Effector memory CD4-positive, alpha-beta T cell (primary cell): ENCODE measurements at regions not wholly inside any gene's neighbourhood (a gene's known extent, or its start where the extent isn't known, plus 50 kb on each side); places are given as distances from the start of the nearest gene placed in this dataset.
"Not testable (repeated sequence)": the region's sequence is repeated elsewhere in the genome, so short reads cannot be mapped to it uniquely, and the experiment has no call there.

Source experiments
- DNase-seq, 3 donors: peaks; one replicate each; pipeline ENCODE4 v3.0.0-alpha.2; 2020
- H3K27ac ChIP-seq: 2 replicates; pipeline ENCODE4 v1.7.0; 2013; ENCODE audit warnings: mild to moderate bottlenecking, low read length, moderate library complexity; ENCODE audit not compliant: insufficient read depth, poor library complexity, severe bottlenecking
- H3K27me3 ChIP-seq: replicated peaks from 2 replicates; pipeline ENCODE4 v1.7.0; 2013; ENCODE audit warnings: mild to moderate bottlenecking, low read length; ENCODE audit not compliant: insufficient read depth, control insufficient read depth, poor library complexity, severe bottlenecking
- H3K36me3 ChIP-seq: 2 replicates; pipeline ENCODE4 v1.7.0; 2013; ENCODE audit warnings: mild to moderate bottlenecking, low read length, moderate library complexity; ENCODE audit not compliant: control insufficient read depth, insufficient read depth
- H3K4me1 ChIP-seq: 2 replicates; pipeline ENCODE4 v1.7.0; 2013; ENCODE audit warnings: low read length, mild to moderate bottlenecking; ENCODE audit not compliant: control insufficient read depth, insufficient read depth, poor library complexity, severe bottlenecking
- H3K4me3 ChIP-seq: 2 replicates; pipeline ENCODE4 v1.7.0; 2013; ENCODE audit warnings: low read length, low read depth, mild to moderate bottlenecking; ENCODE audit not compliant: insufficient read depth, poor library complexity, severe bottlenecking
- H3K9me3 ChIP-seq: 2 replicates; pipeline ENCODE4 v1.7.0; 2013; ENCODE audit warnings: mild to moderate bottlenecking, low read length, moderate library complexity; ENCODE audit not compliant: control insufficient read depth

DNA sequence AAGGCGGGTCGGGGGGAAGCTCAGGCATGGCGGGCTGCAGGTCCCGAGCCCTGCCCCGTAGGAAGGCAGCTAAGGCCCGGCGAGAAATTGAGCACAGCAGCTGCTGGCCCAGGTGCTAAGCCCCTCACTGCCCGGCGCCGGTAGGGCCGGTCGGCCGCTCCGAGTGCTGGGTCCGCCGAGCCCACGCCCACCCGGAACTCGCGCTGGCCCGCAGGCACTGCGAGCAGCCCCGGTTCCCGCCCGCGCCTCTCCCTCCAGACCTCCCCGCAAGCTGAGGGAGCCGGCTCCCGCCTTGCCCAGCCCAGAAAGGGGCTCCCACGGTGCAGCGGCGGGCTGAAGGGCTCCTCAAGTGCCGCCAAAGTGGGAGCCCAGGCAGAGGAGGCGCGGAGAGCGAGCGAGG is 209.9 kb downstream of the TRIB2 start:
- not testable (repeated sequence) for DNase-seq, H3K4me1 ChIP-seq, H3K27me3 ChIP-seq, H3K9me3 ChIP-seq, H3K27ac ChIP-seq, H3K4me3 ChIP-seq, H3K36me3 ChIP-seq

GRCh38 chr2:12928197-12928774 is 211.6 kb downstream of the TRIB2 start:
- Histone ChIP-seq H3K27ac (no peak overlapping the region), H3K4me3 (no peak overlapping the region), H3K36me3 (no peaks in the 10 kb centered on the region), H3K9me3 (no peaks in the 10 kb centered on the region), H3K4me1 (no peaks in the 10 kb centered on the region), H3K27me3 (no peaks in the 10 kb centered on the region)
- no peak for DNase-seq

- DNase-seq = no peak
- no peak overlapping the region for H3K4me3 ChIP-seq
- no peaks in the 10 kb centered on the region for H3K4me1 ChIP-seq
- H3K27me3 ChIP-seq = no peaks in the 10 kb centered on the region
- no peaks in the 10 kb centered on the region for H3K36me3 ChIP-seq
- H3K27ac ChIP-seq = no peak overlapping the region
- H3K9me3 ChIP-seq = no peaks in the 10 kb centered on the region
Measured at GRCh38 chr2:12928775-12929401, 212.2 kb downstream of the TRIB2 start.

DNA sequence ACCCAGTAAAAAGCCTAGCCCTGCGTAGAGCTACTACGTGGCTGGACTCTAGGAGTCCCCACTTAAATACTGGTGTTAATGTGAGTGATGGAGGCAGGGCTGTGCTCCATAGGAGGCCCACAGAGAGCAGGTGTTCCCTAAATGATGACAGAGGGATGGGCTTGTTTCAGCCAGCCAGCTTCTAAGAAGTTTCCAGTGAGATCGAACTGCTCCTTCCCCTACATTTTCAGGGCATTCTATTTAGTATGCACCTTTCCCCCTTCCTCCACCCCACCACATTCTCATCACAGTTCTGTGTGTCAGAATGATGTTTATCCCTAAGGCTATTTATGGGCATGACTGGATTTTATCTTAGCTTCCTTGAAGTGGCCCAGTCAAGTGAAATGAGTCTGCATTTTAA is 213.0 kb downstream of the TRIB2 start:
- no peaks in the 10 kb centered on the region for H3K9me3 ChIP-seq
- H3K4me3 ChIP-seq = no peak overlapping the region
- H3K4me1 ChIP-seq = no peaks in the 10 kb centered on the region
- no peak overlapping the region for H3K27ac ChIP-seq
- no peaks in the 10 kb centered on the region for H3K36me3 ChIP-seq
- H3K27me3 ChIP-seq = no peaks in the 10 kb centered on the region
- no peak for DNase-seq

GRCh38 chr2:12930391-12930790 is 213.7 kb downstream of the TRIB2 start:
- H3K27ac ChIP-seq = no peak overlapping the region
- H3K4me3 ChIP-seq = no peak overlapping the region
- no peak for DNase-seq
- no peaks in the 10 kb centered on the region for H3K4me1 ChIP-seq
- no peaks in the 10 kb centered on the region for H3K36me3 ChIP-seq
- H3K27me3 ChIP-seq = no peaks in the 10 kb centered on the region
- no peaks in the 10 kb centered on the region for H3K9me3 ChIP-seq

- no peaks in the 10 kb centered on the region for H3K27me3 ChIP-seq
- no peaks in the 10 kb centered on the region for H3K9me3 ChIP-seq
- no peak overlapping the region for H3K27ac ChIP-seq
- H3K4me3 ChIP-seq = no peak overlapping the region
- no peaks in the 10 kb centered on the region for H3K36me3 ChIP-seq
- H3K4me1 ChIP-seq = no peaks in the 10 kb centered on the region
- DNase-seq = no peak
Measured at GRCh38 chr2:12931186-12931844, 214.6 kb downstream of the TRIB2 start.

GRCh38 chr2:12932192-12932591 is 215.5 kb downstream of the TRIB2 start:
- DNase-seq = no peak
- Histone ChIP-seq H3K27me3 (no peaks in the 10 kb centered on the region), H3K4me3 (no peak overlapping the region)

GRCh38 chr2:12934146-12934756 is 217.5 kb downstream of the TRIB2 start:
- no peaks in the 10 kb centered on the region for H3K27me3 ChIP-seq
- no peak for DNase-seq
- H3K4me1 ChIP-seq = no peaks in the 10 kb centered on the region
- no peaks in the 10 kb centered on the region for H3K36me3 ChIP-seq
- H3K9me3 ChIP-seq = no peaks in the 10 kb centered on the region
- H3K4me3 ChIP-seq = no peak overlapping the region
- H3K27ac ChIP-seq = no peak overlapping the region

More at GRCh38 chr2:12932192-12932591, 215.5 kb downstream of the TRIB2 start:
- no peaks in the 10 kb centered on the region for H3K36me3 ChIP-seq
- H3K4me1 ChIP-seq = no peaks in the 10 kb centered on the region
- no peak overlapping the region for H3K27ac ChIP-seq
- no peaks in the 10 kb centered on the region for H3K9me3 ChIP-seq

- no peak for DNase-seq
- Histone ChIP-seq H3K4me1 (no peaks in the 10 kb centered on the region), H3K27ac (no peak overlapping the region), H3K27me3 (no peaks in the 10 kb centered on the region), H3K36me3 (no peaks in the 10 kb centered on the region), H3K4me3 (no peak overlapping the region), H3K9me3 (no peaks in the 10 kb centered on the region)
Measured at GRCh38 chr2:12935222-12935621, 218.5 kb downstream of the TRIB2 start.

DNA sequence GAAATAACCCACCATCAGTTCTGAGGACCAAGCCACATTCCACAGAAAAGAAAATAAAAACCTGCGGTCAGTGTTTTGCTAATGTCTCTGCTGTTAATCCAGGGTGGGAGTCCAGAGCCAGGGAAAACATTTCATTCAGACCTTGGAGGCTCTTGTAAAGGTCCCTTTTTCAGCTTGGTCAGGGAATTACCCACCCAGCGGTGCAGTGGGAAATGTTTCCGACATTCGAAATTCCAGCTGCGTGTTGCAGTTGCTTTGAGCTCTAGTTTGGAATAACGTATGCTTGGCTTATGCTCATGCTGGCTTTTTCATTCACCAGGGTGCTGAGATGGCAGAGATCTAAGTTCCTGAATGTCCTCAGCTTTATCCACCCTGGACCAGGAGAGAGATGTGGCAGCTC is 219.1 kb downstream of the TRIB2 start:
- DNase-seq = no peak
- Histone ChIP-seq H3K4me3 (no peak overlapping the region), H3K27me3 (no peaks in the 10 kb centered on the region), H3K27ac (no peak overlapping the region), H3K4me1 (no peaks in the 10 kb centered on the region), H3K9me3 (no peaks in the 10 kb centered on the region), H3K36me3 (no peaks in the 10 kb centered on the region)
